Endothelial cell of umbilical vein (primary cell): ENCODE measurements at regions not wholly inside any gene's neighbourhood (a gene's known extent, or its start where the extent isn't known, plus 50 kb on each side); places are given as distances from the start of the nearest gene placed in this dataset.

ENCODE experiments used
- CTCF ChIP-seq, 2 donors: IDR thresholded peaks; 1 replicate in 1 of 2; 2 replicates in 1 of 2; pipeline ENCODE4 v1.5.1; 2011; ENCODE audit warnings: low read length in 2 of 2, mild to moderate bottlenecking in 2 of 2, moderate library complexity in 2 of 2, control low read depth in 1 of 2, inconsistent platforms in 1 of 2, low read depth in 1 of 2; ENCODE audit not compliant: insufficient read depth in 1 of 2; ENCODE audit errors: extremely low read depth in 1 of 2
- EZH2 ChIP-seq: IDR thresholded peaks from 2 replicates; pipeline ENCODE4 v1.6.1; 2012; ENCODE audit warnings: borderline replicate concordance, low read depth, mild to moderate bottlenecking, moderate library complexity, low read length, inconsistent platforms; ENCODE audit not compliant: severe bottlenecking
- FOS ChIP-seq: IDR thresholded peaks from 2 replicates; pipeline ENCODE4 v1.6.1; 2011; ENCODE audit warnings: mild to moderate bottlenecking, low read length, moderate library complexity, borderline replicate concordance; ENCODE audit not compliant: insufficient read depth
- MYC ChIP-seq: IDR thresholded peaks from one replicate; pipeline ENCODE4 v1.6.1; 2011; ENCODE audit warnings: mild to moderate bottlenecking, low read depth, low read length
- POLR2A ChIP-seq: IDR thresholded peaks from 2 replicates; pipeline ENCODE4 v1.6.1; 2012; ENCODE audit warnings: low read depth, mild to moderate bottlenecking, control low read depth, low read length
- POLR2AphosphoS5 ChIP-seq: IDR thresholded peaks from 2 replicates; pipeline ENCODE4 v1.6.1; 2012; ENCODE audit warnings: low read depth, mild to moderate bottlenecking, control low read depth, low read length, moderate library complexity; ENCODE audit not compliant: insufficient read depth
- TF ChIP-seq, protein P1 (sequence below): IDR thresholded peaks from 2 replicates; pipeline ENCODE4 v1.6.1; 2011; ENCODE audit not compliant: insufficient read depth, insufficient read length

GRCh38 chr3:55297706-55298105, 189.4 kb downstream of the WNT5A start:
- TF ChIP-seq CTCF (IDR thresholded peaks at IDR 0.05; ENCODE audit: extremely low read depth in 1 of 2, insufficient read depth in 1 of 2, low read depth in 1 of 2, low read length in 2 of 2) (no peak), EZH2 (no peak), POLR2A (no peak), FOS (no peak), MYC (no peak), POLR2AphosphoS5 (no peak)
- TF ChIP-seq, protein P1, sequence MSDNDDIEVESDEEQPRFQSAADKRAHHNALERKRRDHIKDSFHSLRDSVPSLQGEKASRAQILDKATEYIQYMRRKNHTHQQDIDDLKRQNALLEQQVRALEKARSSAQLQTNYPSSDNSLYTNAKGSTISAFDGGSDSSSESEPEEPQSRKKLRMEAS, result no peak
